ENCODE measurements at regions not wholly inside any gene's neighbourhood (a gene's known extent, or its start where the extent isn't known, plus 50 kb on each side); places are given as distances from the start of the nearest gene placed in this dataset.

DNA sequence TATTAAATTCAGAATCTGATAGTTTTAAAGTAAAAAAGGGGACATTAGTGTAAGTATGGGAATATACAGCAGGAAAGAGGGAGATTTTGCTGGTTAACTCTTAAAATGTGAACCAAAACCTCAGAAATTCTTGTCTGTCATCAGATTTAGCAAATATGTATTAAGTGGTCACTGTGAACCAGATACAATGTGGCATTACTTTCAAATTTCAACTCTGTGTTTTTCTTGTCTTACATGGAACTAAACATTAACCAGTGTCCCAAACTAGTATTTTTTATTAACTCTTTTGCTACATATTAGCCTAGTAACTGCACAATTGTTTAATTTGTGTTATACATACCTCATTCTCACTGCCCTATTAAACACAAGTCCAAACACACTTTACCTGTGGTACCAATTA, 259.9 kb upstream of the RASA1 start:
- TF ChIP-seq, protein P1, sequence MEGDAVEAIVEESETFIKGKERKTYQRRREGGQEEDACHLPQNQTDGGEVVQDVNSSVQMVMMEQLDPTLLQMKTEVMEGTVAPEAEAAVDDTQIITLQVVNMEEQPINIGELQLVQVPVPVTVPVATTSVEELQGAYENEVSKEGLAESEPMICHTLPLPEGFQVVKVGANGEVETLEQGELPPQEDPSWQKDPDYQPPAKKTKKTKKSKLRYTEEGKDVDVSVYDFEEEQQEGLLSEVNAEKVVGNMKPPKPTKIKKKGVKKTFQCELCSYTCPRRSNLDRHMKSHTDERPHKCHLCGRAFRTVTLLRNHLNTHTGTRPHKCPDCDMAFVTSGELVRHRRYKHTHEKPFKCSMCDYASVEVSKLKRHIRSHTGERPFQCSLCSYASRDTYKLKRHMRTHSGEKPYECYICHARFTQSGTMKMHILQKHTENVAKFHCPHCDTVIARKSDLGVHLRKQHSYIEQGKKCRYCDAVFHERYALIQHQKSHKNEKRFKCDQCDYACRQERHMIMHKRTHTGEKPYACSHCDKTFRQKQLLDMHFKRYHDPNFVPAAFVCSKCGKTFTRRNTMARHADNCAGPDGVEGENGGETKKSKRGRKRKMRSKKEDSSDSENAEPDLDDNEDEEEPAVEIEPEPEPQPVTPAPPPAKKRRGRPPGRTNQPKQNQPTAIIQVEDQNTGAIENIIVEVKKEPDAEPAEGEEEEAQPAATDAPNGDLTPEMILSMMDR (IDR thresholded peaks at IDR 0.05; ENCODE audit: insufficient read depth, low read length), result no peak
- TF ChIP-seq POLR2AphosphoS5 (IDR thresholded peaks at IDR 0.05; ENCODE audit: low read depth) (no peak), GABPA (IDR thresholded peaks at IDR 0.05; ENCODE audit: low read depth) (no peak)

Data from HL-60 (cell line).